Stimulated activated CD8-positive, alpha-beta memory T cell treated with anti-CD3 and anti-CD28 coated beads, Interleukin-7, amount 100 ng/mL, for 1 hour (primary cell): ENCODE measurements at regions not wholly inside any gene's neighbourhood (a gene's known extent, or its start where the extent isn't known, plus 50 kb on each side); places are given as distances from the start of the nearest gene placed in this dataset.
"Not testable (repeated sequence)": the region's sequence is repeated elsewhere in the genome, so short reads cannot be mapped to it uniquely, and the experiment has no call there.

ENCODE experiments used
- DNase-seq, 2 donors: peaks; one replicate each; pipeline ENCODE4 v3.0.0-alpha.2; 2020; ENCODE audit warnings: low read depth in 2 of 2

- no peak for DNase-seq
Measured at GRCh38 chr2:145415151-145415550, 895.2 kb upstream of the ZEB2 start.

- DNase-seq = no peak
Measured at GRCh38 chr2:145413261-145414030, 893.5 kb upstream of the ZEB2 start.

GRCh38 chr2:145412155-145412554 lies 892.2 kb upstream of the ZEB2 start:
- no peak for DNase-seq

- no peak for DNase-seq
Measured at GRCh38 chr2:145411493-145411892, 891.6 kb upstream of the ZEB2 start.

- DNase-seq = no peak
Measured at GRCh38 chr2:145410086-145410485, 890.2 kb upstream of the ZEB2 start.

- DNase-seq = no peak
Measured at GRCh38 chr2:145408980-145409379, 889.1 kb upstream of the ZEB2 start.

GRCh38 chr2:145404690-145405089 lies 884.8 kb upstream of the ZEB2 start:
- no peak for DNase-seq

GRCh38 chr2:145402706-145403277 lies 882.9 kb upstream of the ZEB2 start:
- no peak for DNase-seq

GRCh38 chr2:145399131-145399530 lies 879.2 kb upstream of the ZEB2 start:
- DNase-seq = no peak

- no peak for DNase-seq
Measured at GRCh38 chr2:145394181-145394580, 874.3 kb upstream of the ZEB2 start.

- no peak for DNase-seq
Measured at GRCh38 chr2:145386973-145387372, 867.1 kb upstream of the ZEB2 start.

GRCh38 chr2:145383961-145384360 lies 864.0 kb upstream of the ZEB2 start:
- no peak for DNase-seq

GRCh38 chr2:145380436-145381017 lies 860.6 kb upstream of the ZEB2 start:
- no peak for DNase-seq

- DNase-seq = no peak
Measured at GRCh38 chr2:145379934-145380333, 860.0 kb upstream of the ZEB2 start.

- DNase-seq = no peak
Measured at GRCh38 chr2:145374165-145374564, 854.2 kb upstream of the ZEB2 start.

GRCh38 chr2:145367334-145367733 lies 847.4 kb upstream of the ZEB2 start:
- DNase-seq = not testable (repeated sequence)

GRCh38 chr2:145366341-145366740 lies 846.4 kb upstream of the ZEB2 start:
- no peak for DNase-seq

- no peak for DNase-seq
Measured at GRCh38 chr2:145360129-145360790, 840.3 kb upstream of the ZEB2 start.

- no peak for DNase-seq
Measured at GRCh38 chr2:145359561-145359960, 839.6 kb upstream of the ZEB2 start.

GRCh38 chr2:145356056-145356455 lies 836.1 kb upstream of the ZEB2 start:
- no peak for DNase-seq

GRCh38 chr2:145352484-145352883 lies 832.6 kb upstream of the ZEB2 start:
- no peak for DNase-seq

GRCh38 chr2:145351864-145352425 lies 832.0 kb upstream of the ZEB2 start:
- DNase-seq = no peak
